GM10266 (cell line): ENCODE measurements at regions not wholly inside any gene's neighbourhood (a gene's known extent, or its start where the extent isn't known, plus 50 kb on each side); places are given as distances from the start of the nearest gene placed in this dataset.

Experiments used
- DNase-seq: peaks from one replicate; pipeline ENCODE4 v3.0.0; 2012; ENCODE audit errors: extremely low spot score
- TF ChIP-seq, protein P1 (sequence below): IDR thresholded peaks from 2 replicates; pipeline ENCODE4 v1.5.1; 2012; ENCODE audit warnings: mild to moderate bottlenecking, low read depth; ENCODE audit not compliant: control insufficient read depth, insufficient read depth; ENCODE audit errors: missing control alignments

DNA sequence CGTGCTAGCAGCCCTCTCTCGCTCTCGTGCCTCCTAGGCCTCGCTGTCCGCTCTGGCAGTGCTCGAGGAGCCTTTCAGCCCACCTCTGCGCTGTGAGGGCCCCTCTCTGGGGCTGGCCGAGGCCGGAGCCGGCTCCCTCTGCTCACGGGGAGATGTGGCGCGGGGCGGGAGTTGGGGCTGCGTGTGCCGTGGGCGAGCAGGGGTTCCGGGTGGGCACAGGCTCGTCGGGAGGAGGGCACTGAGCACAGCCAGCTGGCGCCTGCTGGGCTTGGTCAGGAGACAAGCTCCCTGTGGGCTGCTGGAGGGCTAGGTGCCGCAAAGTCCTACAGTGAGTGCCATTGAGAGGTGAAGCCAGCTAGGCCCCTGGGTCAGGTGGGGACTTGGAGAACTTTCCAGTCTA is 994.5 kb downstream of the C4orf33 start:
- TF ChIP-seq, protein P1, sequence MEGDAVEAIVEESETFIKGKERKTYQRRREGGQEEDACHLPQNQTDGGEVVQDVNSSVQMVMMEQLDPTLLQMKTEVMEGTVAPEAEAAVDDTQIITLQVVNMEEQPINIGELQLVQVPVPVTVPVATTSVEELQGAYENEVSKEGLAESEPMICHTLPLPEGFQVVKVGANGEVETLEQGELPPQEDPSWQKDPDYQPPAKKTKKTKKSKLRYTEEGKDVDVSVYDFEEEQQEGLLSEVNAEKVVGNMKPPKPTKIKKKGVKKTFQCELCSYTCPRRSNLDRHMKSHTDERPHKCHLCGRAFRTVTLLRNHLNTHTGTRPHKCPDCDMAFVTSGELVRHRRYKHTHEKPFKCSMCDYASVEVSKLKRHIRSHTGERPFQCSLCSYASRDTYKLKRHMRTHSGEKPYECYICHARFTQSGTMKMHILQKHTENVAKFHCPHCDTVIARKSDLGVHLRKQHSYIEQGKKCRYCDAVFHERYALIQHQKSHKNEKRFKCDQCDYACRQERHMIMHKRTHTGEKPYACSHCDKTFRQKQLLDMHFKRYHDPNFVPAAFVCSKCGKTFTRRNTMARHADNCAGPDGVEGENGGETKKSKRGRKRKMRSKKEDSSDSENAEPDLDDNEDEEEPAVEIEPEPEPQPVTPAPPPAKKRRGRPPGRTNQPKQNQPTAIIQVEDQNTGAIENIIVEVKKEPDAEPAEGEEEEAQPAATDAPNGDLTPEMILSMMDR = no peak
- DNase-seq = no peak

DNA sequence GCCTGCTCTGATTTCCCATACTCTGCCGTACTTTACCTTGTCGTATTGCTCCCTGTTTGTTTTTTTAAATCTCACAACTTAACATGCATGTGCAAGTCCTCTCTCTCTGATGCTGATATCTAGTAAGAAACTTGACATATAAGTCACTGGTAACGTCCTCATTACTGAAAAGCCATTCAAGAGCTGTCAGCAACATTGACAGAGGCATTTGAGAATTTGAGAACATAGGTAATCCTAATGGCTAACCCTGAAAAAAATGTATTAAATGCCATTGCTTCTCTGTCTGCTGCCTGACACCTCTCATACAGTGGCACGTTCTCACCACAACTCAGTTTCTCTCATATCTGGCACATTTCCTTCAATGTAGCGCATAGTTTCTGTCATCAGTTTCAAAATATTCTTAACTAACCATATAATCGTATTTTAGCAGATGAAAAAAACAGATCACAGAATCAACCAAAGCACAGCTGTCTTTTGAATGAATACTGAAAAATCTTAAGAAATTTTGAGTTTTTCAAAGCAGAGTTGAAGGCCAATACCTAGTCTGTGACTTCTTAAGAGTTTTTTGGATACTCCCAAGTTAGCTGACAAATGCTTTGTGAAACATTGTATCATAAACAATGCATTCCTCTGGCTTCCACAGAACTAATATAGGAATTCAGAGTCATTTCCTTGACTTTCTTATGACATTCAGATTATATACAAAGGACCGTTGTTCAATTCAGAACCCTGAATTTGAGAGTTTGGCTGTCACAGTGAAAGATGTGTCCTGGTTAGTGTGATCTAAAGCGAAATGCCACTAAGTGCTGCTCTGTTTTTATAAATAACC is 996.4 kb downstream of the C4orf33 start:
- no peak for DNase-seq
- TF ChIP-seq, protein P1 = no peak

DNA sequence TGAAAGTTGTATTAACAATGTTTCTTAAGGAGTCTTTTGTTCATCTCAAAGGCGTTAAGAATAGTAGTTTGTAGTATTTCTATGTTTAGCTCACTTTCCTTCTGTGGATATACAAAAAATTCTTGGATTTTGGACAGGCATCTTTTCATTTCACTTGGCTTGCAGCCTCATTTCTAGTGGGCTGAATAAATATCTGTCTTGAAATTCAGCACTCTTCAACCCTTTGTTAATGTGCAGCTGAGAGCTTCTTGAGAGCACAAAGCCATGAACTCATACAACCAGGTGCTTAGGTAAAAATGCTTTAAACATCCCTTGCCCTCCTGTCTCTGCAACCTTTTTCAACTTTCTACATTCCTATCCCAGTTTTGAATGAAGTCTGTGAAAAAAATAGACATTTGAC is 1003.2 kb downstream of the C4orf33 start:
- TF ChIP-seq, protein P1 = no peak
- DNase-seq = no peak

DNA sequence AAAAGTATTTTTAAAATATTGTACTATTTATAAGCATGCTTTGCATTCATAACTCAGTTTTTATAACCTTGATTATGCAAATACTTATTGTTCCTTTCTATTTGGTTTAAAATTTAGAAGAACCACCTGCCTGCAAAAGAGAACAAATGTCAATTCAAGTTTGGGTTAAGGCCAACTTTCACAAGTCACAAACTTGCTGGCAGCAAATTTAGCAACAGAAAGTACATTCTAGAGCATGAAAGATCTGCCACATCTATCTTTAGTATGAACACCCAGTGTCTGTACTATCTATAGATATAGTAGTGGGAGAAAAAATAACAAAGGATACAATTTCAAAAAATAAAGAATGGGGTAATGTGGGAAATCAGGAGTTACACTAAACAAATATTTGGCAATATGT is 1014.2 kb downstream of the C4orf33 start:
- TF ChIP-seq, protein P1 = no peak
- DNase-seq = no peak

DNA sequence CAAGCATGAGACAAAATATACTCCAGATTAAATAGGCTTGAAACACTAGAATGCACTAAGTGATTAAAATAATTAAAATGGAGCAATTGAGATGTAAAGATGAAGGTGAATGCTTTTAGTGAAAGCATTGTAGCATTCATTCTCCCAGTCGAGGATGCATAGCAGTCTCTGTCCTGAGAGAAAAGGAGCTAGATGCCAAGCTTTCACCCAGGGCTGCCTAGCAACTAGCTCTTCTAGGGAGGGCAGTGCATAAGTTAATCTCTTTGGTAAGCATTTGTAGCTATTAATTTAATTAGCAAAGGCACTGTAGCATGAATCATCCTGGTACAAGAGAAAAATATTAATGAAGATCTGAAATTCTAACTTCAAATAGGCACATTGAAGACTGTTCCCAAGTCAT is 1014.8 kb downstream of the C4orf33 start:
- TF ChIP-seq, protein P1 = no peak
- DNase-seq = no peak

DNA sequence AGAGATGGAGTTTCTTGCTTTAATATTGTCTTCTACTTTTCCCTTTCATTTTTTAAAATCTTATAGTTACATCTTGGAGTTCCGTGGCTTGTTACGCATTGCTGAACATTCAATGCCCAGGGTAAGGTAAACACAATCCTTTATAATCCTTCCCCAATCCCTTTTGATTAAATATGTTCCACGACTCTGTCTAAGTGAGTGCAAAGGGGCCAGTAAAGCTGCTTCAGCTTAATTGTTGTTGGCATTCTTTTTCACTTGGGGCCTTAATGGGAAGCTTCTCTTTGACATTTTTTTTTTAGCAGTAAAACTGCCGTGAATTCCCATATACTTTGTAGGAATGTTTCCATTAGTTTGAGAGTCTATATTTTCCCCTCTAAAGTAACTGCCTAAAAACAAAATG is 1028.1 kb downstream of the C4orf33 start:
- TF ChIP-seq, protein P1 = no peak
- DNase-seq = no peak

DNA sequence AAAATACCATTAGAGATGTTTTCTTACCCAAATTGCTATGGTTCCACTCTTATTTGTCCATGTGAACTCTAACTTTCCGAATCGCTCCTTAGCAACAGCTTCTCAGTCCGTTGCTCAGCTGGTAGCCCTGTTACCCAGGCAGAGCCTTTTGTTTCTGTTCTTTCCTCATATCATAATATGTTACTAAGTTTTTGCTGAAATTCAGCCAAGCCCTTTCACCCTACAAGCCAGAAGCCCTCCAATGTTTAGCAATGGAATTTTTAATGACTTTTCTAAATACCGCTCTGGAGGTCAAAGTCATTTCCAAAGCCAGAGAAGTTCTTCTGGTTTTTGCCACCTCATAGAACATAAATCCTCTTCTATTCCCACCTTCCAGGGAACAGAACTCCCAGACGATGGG is 1029.5 kb downstream of the C4orf33 start:
- TF ChIP-seq, protein P1 = no peak
- DNase-seq = no peak
